Stimulated activated CD4-positive, alpha-beta T cell treated with anti-CD3 and anti-CD28 coated beads, Interleukin-2, amount 100 ng/mL, for 24 hours (primary cell): ENCODE measurements at regions not wholly inside any gene's neighbourhood (a gene's known extent, or its start where the extent isn't known, plus 50 kb on each side); places are given as distances from the start of the nearest gene placed in this dataset.

Source experiments
- DNase-seq, 2 donors: peaks; one replicate each; pipeline ENCODE4 v3.0.0-alpha.2; 2020

- no peak for DNase-seq
Measured at GRCh38 chr9:124180557-124180956, 77.2 kb upstream of the NEK6 start.

GRCh38 chr9:124182741-124183140, 75.0 kb upstream of the NEK6 start:
- DNase-seq = no peak

GRCh38 chr9:124183772-124184171, 74.0 kb upstream of the NEK6 start:
- no peak for DNase-seq

GRCh38 chr9:124185413-124185812, 72.3 kb upstream of the NEK6 start:
- DNase-seq = no peak

- no peak for DNase-seq
Measured at GRCh38 chr9:124187311-124187710, 70.4 kb upstream of the NEK6 start.

GRCh38 chr9:124188331-124189110, 69.2 kb upstream of the NEK6 start:
- DNase-seq = no peak

- DNase-seq = no peak
Measured at GRCh38 chr9:124190761-124191160, 67.0 kb upstream of the NEK6 start.

- DNase-seq = no peak
Measured at GRCh38 chr9:124191691-124192395, 65.9 kb upstream of the NEK6 start.

GRCh38 chr9:124196814-124197176, 61.0 kb upstream of the NEK6 start:
- DNase-seq = no peak

GRCh38 chr9:124197177-124198095, 60.3 kb upstream of the NEK6 start:
- DNase-seq = no peak

GRCh38 chr9:124198331-124198730, 59.4 kb upstream of the NEK6 start:
- DNase-seq = no peak

- DNase-seq = no peak
Measured at GRCh38 chr9:124198948-124199347, 58.8 kb upstream of the NEK6 start.

- DNase-seq = no peak
Measured at GRCh38 chr9:124199474-124199873, 58.3 kb upstream of the NEK6 start.

GRCh38 chr9:124202447-124202971, 55.2 kb upstream of the NEK6 start:
- DNase-seq = peak; percentile 84 to 88

- no peak for DNase-seq
Measured at GRCh38 chr9:124205686-124206352, 51.9 kb upstream of the NEK6 start.

GRCh38 chr9:124206391-124206790, 51.4 kb upstream of the NEK6 start:
- DNase-seq = no peak
